NCI-H2081 treated with DMSO at 0.1 percent for 48 hours (cell line): ENCODE measurements at regions not wholly inside any gene's neighbourhood (a gene's known extent, or its start where the extent isn't known, plus 50 kb on each side); places are given as distances from the start of the nearest gene placed in this dataset.

ENCODE experiments used
- DNase-seq: peaks from one replicate; lab custom pipeline; 2025; lab: John Stamatoyannopoulos, UW

GRCh38 chr18:25646971-25647370 lies 295.0 kb upstream of the ZNF521 start:
- no peak for DNase-seq

GRCh38 chr18:25639596-25639995 lies 287.6 kb upstream of the ZNF521 start:
- no peak for DNase-seq

GRCh38 chr18:25633563-25633962 lies 281.6 kb upstream of the ZNF521 start:
- DNase-seq = no peak

GRCh38 chr18:25630682-25631081 lies 278.7 kb upstream of the ZNF521 start:
- no peak for DNase-seq

GRCh38 chr18:25621682-25622081 lies 269.7 kb upstream of the ZNF521 start:
- DNase-seq = no peak

GRCh38 chr18:25621144-25621543 lies 269.2 kb upstream of the ZNF521 start:
- DNase-seq = no peak

- no peak for DNase-seq
These were observed 262.2 kb upstream of the ZNF521 start for GRCh38 chr18:25614168-25614567.

GRCh38 chr18:25612466-25612865 lies 260.5 kb upstream of the ZNF521 start:
- DNase-seq = no peak

GRCh38 chr18:25608091-25608490 lies 256.1 kb upstream of the ZNF521 start:
- DNase-seq = no peak

GRCh38 chr18:25604894-25605597 lies 253.1 kb upstream of the ZNF521 start:
- DNase-seq = no peak

GRCh38 chr18:25604196-25604893 lies 252.4 kb upstream of the ZNF521 start:
- DNase-seq = no peak

- DNase-seq = no peak
These were observed 247.5 kb upstream of the ZNF521 start for GRCh38 chr18:25599443-25599842.

- no peak for DNase-seq
These were observed 245.5 kb upstream of the ZNF521 start for GRCh38 chr18:25597476-25597875.

- no peak for DNase-seq
These were observed 243.5 kb upstream of the ZNF521 start for GRCh38 chr18:25595274-25596060.

GRCh38 chr18:25594351-25594750 lies 242.4 kb upstream of the ZNF521 start:
- DNase-seq = no peak

- DNase-seq = no peak
These were observed 240.9 kb upstream of the ZNF521 start for GRCh38 chr18:25592804-25593360.

GRCh38 chr18:25590456-25590855 lies 238.5 kb upstream of the ZNF521 start:
- DNase-seq = no peak

GRCh38 chr18:25587545-25587944 lies 235.6 kb upstream of the ZNF521 start:
- DNase-seq = no peak

- no peak for DNase-seq
These were observed 217.0 kb upstream of the ZNF521 start for GRCh38 chr18:25568986-25569385.

GRCh38 chr18:25563816-25564683 lies 212.1 kb upstream of the ZNF521 start:
- no peak for DNase-seq

GRCh38 chr18:25563346-25563745 lies 211.4 kb upstream of the ZNF521 start:
- no peak for DNase-seq

GRCh38 chr18:25561918-25562317 lies 210.0 kb upstream of the ZNF521 start:
- DNase-seq = no peak
